ENCODE measurements at regions not wholly inside any gene's neighbourhood (a gene's known extent, or its start where the extent isn't known, plus 50 kb on each side); places are given as distances from the start of the nearest gene placed in this dataset.
"Not testable (repeated sequence)": the region's sequence is repeated elsewhere in the genome, so short reads cannot be mapped to it uniquely, and the experiment has no call there.

- DNase-seq (ENCODE audit: low read depth), result peak; percentile 44
Observed at GRCh38 chr2:53033411-53033810, 734.2 kb upstream of the CHAC2 start.

- no peak for DNase-seq (ENCODE audit: low read depth)
Observed at GRCh38 chr2:53028746-53029423, 738.7 kb upstream of the CHAC2 start.

- peak; percentile 31 for DNase-seq (ENCODE audit: low read depth)
Observed at GRCh38 chr2:53028225-53028624, 739.4 kb upstream of the CHAC2 start.

GRCh38 chr2:53022248-53022647 lies 745.4 kb upstream of the CHAC2 start:
- not testable (repeated sequence) for DNase-seq (ENCODE audit: low read depth)

- no peak for DNase-seq (ENCODE audit: low read depth)
Observed at GRCh38 chr2:53021828-53022227, 745.8 kb upstream of the CHAC2 start.

GRCh38 chr2:53021292-53021691 lies 746.3 kb upstream of the CHAC2 start:
- peak; percentile 24 for DNase-seq (ENCODE audit: low read depth)

DNA sequence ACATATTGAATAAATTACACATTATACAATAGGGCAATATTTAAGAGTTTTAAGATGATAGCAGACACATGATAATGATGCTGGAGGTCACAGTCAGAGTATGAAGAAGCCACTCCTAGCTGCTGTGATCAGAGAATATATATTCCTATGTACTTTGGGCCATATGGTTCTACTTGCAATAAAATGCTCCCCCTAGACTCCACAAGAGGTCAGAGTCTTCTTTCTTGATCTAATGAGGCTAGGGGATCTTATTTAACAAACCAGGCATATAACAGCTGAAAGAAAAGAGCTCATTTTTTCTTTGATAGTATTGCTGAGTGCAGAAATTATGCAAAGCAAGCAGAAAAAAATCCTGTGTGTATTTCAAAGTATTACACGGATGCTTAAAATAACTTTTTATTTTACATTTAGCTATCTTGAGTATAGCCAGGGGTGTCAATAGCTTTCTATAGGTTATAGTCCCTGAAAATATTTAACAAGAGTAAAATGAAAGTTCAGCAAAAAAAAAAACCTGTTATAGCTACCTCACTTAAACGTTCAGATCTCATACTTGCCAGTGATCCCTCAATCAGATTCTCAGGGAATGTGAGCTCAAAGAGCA lies 748.7 kb upstream of the CHAC2 start:
- DNase-seq (ENCODE audit: low read depth), result peak; percentile 14

- DNase-seq (ENCODE audit: low read depth), result no peak
Observed at GRCh38 chr2:53006980-53007379, 760.6 kb upstream of the CHAC2 start.

DNA sequence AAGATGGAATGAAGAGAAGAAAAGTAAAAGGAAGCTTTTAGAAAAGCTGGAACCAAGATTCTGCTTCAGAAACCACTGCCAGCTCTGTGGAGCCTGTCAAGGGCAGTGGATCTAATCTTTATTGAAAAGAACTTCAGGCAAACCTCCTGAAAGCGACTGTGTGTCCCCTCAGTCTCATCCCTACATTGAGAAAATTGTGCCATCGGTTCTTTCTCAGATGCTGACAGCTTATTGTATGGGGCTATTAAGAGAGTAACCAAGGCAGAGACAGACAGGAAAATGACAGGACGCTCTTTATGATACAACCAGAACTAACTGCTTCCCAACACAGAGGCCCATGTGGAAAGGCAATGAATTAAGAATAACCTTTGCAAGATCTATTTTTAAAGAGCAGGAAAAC lies 763.2 kb upstream of the CHAC2 start:
- DNase-seq (ENCODE audit: low read depth), result no peak

DNA sequence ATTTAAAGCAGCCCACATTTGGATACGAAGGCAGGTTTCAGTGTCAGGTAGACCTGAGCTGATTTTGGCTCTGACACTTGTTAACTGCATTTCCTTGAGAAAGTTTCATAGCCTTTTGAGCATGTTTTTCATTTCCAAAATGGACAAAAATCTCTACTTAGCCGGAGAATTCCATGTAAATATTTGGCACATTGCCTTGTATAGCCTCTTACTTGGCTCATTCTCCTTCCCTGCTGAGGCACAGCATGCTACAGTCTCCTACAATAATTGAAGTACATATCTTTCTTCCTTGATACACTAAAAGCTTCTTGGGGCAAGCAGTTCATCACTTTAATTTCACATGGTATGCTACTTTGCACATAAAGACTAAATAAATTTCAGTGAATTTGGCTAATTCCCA lies 772.2 kb upstream of the CHAC2 start:
- DNase-seq (ENCODE audit: low read depth), result peak; percentile 15

DNA sequence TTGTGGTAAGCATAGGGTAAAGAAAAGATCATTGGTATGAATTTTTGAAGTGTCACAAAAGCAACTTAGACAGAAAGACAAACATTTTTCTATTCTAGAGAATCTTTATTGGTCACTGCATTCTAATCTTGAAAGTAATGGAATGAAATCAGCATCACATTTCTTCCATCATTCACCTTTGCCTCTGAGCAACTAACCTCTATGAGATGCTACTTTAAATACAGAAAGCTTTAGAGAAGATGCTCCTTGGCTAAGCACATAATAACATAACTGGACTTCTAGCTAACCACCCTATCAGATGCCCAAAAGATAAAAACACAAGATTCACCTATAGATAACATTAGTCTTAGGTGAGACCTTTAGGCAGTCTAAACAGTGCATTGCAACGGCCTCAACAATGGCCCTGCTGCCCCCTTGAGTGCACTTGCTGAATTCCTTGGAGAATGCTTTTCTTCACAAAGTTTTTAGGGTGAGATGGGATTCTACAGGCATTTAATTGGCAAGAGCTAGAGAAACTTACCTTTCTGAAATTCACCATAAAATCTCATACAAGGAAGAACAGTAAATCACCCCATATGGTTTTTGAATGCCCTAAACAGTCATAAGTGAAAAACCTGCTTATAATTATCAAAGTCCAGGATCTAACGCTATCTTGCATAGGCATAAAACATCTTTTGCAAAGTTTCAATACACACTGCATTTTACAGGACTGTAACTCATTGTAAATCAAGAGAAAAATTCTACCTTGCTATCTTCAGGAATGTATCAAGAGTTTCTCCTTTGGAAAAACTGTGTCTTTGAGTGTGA lies 791.3 kb upstream of the CHAC2 start:
- DNase-seq (ENCODE audit: low read depth), result peak; percentile 31

GRCh38 chr2:52974127-52974526 lies 793.5 kb upstream of the CHAC2 start:
- no peak for DNase-seq (ENCODE audit: low read depth)

GRCh38 chr2:52970642-52971041 lies 797.0 kb upstream of the CHAC2 start:
- no peak for DNase-seq (ENCODE audit: low read depth)

DNA sequence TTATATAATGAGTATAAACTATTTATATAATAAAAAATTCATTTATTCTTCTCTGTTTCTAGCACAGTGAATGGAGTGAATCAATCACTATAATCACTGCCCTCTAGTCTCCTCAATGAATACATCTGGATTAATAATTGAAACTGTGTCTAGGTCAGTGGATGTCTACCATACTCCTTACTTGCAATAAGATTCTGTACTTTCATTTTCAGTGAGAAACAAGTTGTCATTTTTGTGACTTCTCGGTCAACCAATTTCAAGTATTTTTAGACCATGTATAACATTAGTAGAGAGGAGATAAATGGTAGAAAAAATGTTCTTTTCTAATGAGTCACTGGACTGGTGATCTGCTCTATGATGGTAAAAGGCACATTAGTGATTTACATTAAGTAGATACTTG lies 799.6 kb upstream of the CHAC2 start:
- DNase-seq (ENCODE audit: low read depth), result no peak

GRCh38 chr2:52964916-52965530 lies 802.6 kb upstream of the CHAC2 start:
- no peak for DNase-seq (ENCODE audit: low read depth)

- no peak for DNase-seq (ENCODE audit: low read depth)
Observed at GRCh38 chr2:52961403-52961802, 806.2 kb upstream of the CHAC2 start.

GRCh38 chr2:52960881-52961280 lies 806.7 kb upstream of the CHAC2 start:
- no peak for DNase-seq (ENCODE audit: low read depth)

DNA sequence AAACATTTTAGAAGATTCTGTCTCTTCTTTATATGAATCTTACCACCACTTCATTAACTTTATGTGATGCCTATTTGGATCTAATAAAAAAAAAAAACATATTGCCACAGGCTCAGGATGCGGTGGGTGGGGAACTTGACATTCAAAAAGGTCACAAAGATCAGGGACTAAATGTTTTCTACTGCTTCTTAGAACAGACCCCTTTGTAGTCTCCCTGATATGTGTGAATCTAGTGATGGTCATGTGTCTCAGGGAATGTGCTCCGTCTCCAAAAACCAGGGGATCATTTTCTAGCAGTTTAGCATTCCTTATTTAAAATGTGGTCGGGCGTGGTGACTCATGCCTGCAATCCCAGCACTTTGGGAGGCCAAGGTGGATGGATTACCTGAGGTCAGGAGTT lies 807.8 kb upstream of the CHAC2 start:
- DNase-seq (ENCODE audit: low read depth), result no peak

DNA sequence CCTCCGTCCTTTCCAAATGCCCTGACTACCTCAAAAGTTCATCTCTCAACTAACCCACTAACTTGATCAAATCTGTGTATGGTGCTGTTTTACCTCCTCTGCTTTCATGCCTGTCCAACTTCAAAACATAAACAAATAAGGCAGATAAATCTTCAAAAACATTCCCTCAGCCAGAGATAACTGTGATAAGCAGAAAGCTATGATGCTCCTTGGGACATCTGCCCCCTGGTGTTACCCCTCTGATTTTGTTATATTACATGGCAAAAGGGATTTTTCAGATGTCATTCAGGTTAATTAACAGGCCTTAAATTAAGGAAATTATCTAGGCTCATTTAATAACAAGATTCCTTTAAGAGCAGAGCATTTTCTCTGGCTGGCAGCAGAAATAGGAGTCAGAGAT lies 810.8 kb upstream of the CHAC2 start:
- peak; percentile 12 for DNase-seq (ENCODE audit: low read depth)

GRCh38 chr2:52956118-52956517 lies 811.5 kb upstream of the CHAC2 start:
- no peak for DNase-seq (ENCODE audit: low read depth)

DNA sequence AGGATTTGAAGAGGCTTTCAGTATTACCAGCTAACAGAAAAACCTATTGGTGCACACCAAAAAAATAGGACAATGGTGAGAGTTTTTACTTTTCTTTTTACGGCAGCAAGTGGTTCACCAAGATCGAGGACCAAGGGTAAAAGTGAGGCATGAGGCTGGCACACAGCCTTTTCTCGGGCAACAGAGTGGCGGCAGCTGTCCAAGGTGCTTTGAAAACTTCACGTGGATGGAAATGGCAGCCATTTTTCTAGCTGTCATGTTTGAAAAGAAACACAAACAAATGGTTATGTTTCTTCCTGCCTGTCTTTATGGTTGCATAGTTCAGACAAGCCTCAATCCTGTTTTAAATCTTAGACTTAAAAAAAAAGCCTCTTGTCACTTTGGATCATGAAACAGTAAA lies 812.5 kb upstream of the CHAC2 start:
- no peak for DNase-seq (ENCODE audit: low read depth)

DNA sequence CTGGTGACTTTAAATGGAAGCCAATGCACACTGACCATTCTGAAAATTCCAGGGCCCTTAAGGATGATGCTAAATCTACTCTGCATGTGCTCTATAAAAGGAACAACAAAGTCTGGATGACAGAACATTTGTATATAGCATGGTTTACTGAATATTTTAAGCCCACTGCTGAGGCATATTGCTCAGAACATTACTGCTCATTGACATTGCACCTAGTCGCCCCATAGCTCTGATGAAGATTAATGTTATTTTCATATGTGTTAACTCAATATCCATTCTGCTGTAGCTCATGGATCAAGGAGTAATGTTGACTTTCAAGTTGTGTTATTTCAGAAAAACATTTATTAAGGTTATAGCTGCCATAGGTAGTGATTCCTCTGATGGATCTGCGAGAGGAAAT lies 827.5 kb upstream of the CHAC2 start:
- DNase-seq (ENCODE audit: low read depth), result no peak

GRCh38 chr2:52939250-52939649 lies 828.4 kb upstream of the CHAC2 start:
- DNase-seq (ENCODE audit: low read depth), result no peak

Measured in iris pigment epithelial cell (primary cell).